HG03175 (cell line): ENCODE measurements at regions not wholly inside any gene's neighbourhood (a gene's known extent, or its start where the extent isn't known, plus 50 kb on each side); places are given as distances from the start of the nearest gene placed in this dataset.

ENCODE experiments used
- ATAC-seq: cut with Tn5 transposase; IDR thresholded peaks from one replicate; pipeline ENCODE4 v1.9.1; 2021; ENCODE audit warnings: mild to moderate bottlenecking, moderate library complexity; ENCODE audit not compliant: unreplicated experiment

DNA sequence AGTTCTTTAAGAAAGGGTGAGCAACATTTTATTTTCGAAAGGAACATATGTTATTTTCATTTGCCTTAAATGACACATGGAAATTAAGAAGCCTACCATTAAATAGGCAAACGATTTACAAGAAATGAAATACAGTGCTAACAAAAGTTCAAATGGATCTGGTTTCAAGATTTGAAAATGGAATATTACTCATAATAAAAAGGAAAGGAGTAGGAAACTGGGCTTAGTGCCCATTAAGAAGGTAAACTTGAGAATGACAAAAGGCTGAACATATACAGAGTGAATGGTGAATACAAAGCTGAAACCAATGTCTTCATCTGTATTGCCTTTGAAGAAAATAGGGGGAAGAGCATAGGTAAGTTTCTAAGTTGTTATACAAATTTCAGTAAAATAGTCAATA, 974.2 kb upstream of the C9orf72 start:
- ATAC-seq = no peak

GRCh38 chr9:28563291-28563934, 990.1 kb upstream of the C9orf72 start:
- no peak for ATAC-seq

- ATAC-seq = no peak
Observed at GRCh38 chr9:28583832-28584231, 1010.6 kb upstream of the C9orf72 start.

- no peak for ATAC-seq
Observed at GRCh38 chr9:28584542-28584941, 1011.3 kb upstream of the C9orf72 start.

DNA sequence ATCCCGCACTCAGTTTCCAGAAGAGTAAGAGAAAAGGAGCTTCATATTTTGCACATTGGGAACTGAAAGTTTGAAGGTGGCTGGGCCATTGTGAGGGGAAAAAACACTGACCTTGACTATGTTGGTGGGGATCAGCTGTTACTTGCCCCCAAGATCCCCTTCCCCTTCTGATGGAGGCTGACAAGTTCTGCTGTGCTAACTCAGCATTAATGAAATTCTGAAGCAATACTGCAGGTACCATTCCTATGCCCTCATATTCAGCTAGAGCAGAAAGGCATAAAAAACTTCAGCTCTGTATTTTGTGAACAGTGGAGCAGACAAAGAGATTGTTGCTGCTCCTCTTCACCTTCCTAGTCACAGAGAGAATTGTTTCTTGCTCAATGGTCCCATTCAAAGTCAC, 1013.8 kb upstream of the C9orf72 start:
- ATAC-seq = no peak

GRCh38 chr9:28598408-28598807, 1025.1 kb upstream of the C9orf72 start:
- ATAC-seq = no peak

DNA sequence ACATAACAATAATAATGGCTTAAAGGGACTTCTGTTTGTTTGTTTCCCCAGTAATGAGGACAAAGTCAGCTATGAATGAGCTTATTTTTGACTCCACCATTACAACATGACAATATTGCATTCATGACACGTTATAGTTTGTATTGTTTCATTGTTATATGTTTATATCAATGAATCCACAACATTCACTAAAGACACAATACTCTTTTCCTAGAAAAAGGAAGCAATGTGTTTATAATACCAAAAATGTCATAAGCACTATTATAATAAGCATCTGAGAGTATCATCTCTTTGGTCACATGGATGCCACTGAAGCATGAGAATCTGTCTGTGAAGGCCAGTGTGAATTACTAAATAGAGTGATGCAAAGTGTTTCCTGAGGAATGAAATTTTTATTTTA, 1026.9 kb upstream of the C9orf72 start:
- no peak for ATAC-seq

GRCh38 chr9:28607843-28608242, 1034.6 kb upstream of the C9orf72 start:
- no peak for ATAC-seq

DNA sequence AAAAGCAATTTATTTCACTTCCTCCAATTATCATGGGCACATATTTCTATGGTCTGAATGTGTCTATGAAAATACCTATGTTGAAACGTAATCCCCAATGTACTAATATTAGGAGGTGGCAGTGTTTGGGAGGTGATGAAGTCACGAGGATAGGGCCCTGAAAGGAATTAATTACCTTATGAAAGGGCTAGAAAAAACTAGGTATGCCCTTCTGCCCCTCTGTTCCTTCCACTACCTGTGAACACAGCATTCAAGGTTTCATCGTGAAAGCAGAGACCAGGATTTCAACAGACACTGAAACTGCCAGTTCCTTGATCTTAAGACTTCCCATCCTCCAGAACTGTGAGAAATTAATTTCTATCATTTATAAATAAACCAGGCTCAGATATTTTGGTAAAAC, 1037.1 kb upstream of the C9orf72 start:
- ATAC-seq = no peak

- ATAC-seq = no peak
Observed at GRCh38 chr9:28616310-28616709, 1043.0 kb upstream of the C9orf72 start.

DNA sequence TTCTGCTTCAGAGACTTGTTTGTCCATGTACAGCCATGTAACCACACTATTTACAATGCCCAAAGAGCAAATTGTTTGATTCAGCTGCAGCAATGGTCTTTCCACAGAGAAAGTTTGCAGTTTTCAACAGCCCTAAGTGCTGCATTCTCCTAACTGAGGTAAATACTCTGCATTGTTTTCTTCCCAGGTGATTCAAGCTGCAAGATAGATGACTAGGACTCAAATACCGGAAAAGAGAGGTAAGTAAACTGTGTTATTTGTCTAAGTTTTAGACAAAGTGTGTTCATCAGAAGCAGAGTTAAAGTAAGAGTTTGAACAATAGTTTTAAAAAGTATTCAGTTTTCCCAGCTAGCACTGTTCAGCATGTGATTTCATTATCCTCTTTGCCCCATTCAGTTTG, 1046.7 kb upstream of the C9orf72 start:
- no peak for ATAC-seq

DNA sequence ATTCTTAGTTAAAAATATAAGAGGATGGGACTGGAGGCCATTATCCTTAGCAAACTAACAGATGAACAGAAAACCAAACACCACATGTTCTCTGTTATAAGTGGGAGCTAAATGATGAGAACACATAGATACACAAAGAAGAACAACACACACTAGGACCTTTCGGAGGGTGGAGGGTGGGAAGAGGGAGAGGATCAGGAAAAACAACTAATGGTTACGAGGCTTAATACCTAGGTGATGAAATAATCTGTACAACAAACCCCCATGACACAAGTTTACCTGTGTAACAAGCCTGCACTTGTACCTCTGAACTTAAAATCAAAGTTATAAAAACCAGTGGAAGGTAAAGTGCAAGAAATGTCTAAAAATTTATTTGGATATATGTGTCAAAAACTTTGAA, 1047.4 kb upstream of the C9orf72 start:
- no peak for ATAC-seq

DNA sequence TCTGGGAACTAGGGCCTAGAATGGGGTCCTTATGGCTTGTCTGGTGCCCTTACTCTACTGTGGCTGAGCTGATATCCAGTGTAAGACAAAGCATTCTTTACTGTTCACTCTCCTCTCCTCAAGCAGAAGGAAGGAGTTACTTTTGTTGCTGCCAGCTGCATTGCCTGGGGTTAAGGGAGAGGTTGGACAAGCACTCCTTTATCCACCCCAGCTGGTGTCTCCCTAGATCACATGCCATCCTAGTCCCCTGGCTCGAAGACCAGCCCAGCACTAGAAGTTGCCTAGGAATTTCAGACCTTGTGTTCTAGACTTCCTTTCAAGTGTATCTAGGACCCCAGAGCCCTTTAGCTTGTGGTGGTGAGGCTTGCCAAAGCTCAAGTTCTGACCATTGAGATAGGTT, 1051.5 kb upstream of the C9orf72 start:
- ATAC-seq = no peak

DNA sequence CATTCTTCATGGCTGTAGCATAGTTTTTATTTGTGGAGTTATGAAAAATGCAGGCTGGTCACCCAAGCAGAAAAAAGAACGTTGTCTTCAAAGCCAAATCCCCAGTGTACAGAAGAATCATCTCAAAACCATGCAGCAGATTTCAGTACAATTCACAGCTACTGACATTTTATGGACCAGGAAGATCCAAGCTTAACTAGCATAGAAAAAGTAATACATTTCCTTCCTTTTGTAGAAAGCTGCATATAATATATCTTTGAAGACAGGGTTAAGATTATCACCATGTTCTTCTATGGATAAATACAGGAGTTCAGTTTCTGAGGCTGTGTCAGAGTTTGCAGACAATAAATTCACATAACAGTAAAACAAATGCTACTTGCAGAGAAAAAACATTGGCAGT, 1054.8 kb upstream of the C9orf72 start:
- no peak for ATAC-seq

- ATAC-seq = no peak
Observed at GRCh38 chr9:28648723-28649122, 1075.4 kb upstream of the C9orf72 start.

GRCh38 chr9:28650327-28650726, 1077.0 kb upstream of the C9orf72 start:
- no peak for ATAC-seq

- no peak for ATAC-seq
Observed at GRCh38 chr9:28651050-28651722, 1077.9 kb upstream of the C9orf72 start.

GRCh38 chr9:28653216-28653615, 1079.9 kb upstream of the C9orf72 start:
- no peak for ATAC-seq

DNA sequence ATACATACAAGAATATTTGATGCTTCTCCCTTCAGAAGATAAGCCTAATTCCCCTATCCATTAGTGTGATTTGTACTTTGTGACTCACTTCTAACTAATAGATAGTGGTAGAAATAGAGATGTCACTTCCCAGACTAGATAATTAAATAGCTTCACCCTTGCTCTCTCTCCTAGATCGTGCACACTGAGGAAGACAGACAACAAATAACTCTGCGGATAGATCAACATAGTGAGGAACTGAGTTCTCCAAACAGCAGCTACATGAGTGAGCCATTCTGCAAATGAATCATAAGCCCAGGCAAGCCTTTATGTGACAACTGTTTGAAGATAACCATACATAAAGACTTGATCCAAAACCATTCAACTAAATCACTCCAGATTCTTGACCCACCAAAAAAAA, 1083.4 kb upstream of the C9orf72 start:
- no peak for ATAC-seq

DNA sequence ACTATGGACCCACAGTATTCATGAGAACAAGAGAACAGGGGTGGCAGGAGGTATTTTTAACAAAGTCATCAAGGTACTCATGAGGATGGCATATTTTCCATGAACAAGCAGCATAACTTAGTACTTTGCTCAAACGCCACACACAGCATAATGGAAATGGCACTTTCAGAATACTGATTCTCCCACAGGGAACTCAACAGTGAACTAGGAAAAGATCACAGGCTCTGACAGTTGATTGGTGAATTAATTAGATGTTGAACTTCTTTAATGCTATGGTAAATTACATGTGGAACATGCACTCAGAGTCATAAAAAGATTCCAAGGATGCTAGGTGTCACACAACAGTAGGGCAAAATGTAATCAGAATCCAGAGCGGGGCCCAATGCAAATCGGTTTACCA, 1088.6 kb upstream of the C9orf72 start:
- ATAC-seq = no peak

- ATAC-seq = no peak
Observed at GRCh38 chr9:28662675-28663074, 1089.4 kb upstream of the C9orf72 start.

- ATAC-seq = no peak
Observed at GRCh38 chr9:28668158-28668557, 1094.9 kb upstream of the C9orf72 start.

GRCh38 chr9:28671000-28671399, 1097.7 kb upstream of the C9orf72 start:
- ATAC-seq = no peak
